PFSK-1 (cell line): ENCODE measurements at regions not wholly inside any gene's neighbourhood (a gene's known extent, or its start where the extent isn't known, plus 50 kb on each side); places are given as distances from the start of the nearest gene placed in this dataset.

Experiments used
- FOXP2 ChIP-seq: optimal IDR thresholded peaks from 2 replicates; pipeline ENCODE3; 2011; ENCODE audit warnings: borderline replicate concordance, control low read depth, inconsistent platforms; ENCODE audit not compliant: insufficient read depth; ENCODE audit errors: extremely low read length, extremely low read depth
- POLR2AphosphoS5 ChIP-seq: IDR thresholded peaks from 2 replicates; pipeline ENCODE4 v1.6.1; 2012; ENCODE audit warnings: low read depth, mild to moderate bottlenecking, control low read depth, low read length, moderate library complexity
- SIN3A ChIP-seq: IDR thresholded peaks from 2 replicates; pipeline ENCODE4 v1.6.1; 2012; ENCODE audit warnings: mild to moderate bottlenecking, low read length, moderate library complexity, borderline replicate concordance; ENCODE audit not compliant: insufficient read depth
- TAF1 ChIP-seq: IDR thresholded peaks from 2 replicates; pipeline ENCODE4 v1.6.1; 2012; ENCODE audit warnings: low read length, control low read depth, borderline replicate concordance; ENCODE audit not compliant: insufficient read depth
- TF ChIP-seq, protein P1 (sequence below), 2 experiments: IDR thresholded peaks; 2 replicates each; pipeline versions ENCODE4 v1.6.1 to v1.8.0; 2011 to 2012; ENCODE audit warnings: low read depth in 2 of 2, low read length in 2 of 2, control low read depth in 1 of 2, inconsistent platforms in 1 of 2, mild to moderate bottlenecking in 1 of 2, moderate library complexity in 1 of 2; ENCODE audit not compliant: insufficient read depth in 1 of 2

DNA sequence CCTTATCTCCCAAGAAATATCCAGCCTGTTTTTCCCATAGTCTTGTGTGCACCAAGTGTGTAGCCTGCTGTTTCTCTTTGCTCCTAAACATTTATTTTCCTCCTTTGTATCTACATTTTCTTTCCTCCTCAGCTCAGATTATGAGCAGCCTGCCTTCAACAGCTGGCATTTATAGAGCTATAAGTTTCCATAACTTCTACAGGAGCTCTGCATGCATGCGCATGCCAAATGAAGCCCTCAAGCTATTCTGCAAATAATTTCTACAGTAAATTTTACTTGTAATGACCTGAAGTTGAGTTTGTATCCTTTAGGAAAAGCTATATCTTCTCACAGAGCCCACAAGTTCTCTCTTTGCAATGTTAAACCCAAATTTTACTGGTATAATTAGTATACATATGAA is 699.5 kb downstream of the CETN3 start:
- TF ChIP-seq FOXP2, result no peak
- TF ChIP-seq TAF1, result no peak
- TF ChIP-seq, protein P1, sequence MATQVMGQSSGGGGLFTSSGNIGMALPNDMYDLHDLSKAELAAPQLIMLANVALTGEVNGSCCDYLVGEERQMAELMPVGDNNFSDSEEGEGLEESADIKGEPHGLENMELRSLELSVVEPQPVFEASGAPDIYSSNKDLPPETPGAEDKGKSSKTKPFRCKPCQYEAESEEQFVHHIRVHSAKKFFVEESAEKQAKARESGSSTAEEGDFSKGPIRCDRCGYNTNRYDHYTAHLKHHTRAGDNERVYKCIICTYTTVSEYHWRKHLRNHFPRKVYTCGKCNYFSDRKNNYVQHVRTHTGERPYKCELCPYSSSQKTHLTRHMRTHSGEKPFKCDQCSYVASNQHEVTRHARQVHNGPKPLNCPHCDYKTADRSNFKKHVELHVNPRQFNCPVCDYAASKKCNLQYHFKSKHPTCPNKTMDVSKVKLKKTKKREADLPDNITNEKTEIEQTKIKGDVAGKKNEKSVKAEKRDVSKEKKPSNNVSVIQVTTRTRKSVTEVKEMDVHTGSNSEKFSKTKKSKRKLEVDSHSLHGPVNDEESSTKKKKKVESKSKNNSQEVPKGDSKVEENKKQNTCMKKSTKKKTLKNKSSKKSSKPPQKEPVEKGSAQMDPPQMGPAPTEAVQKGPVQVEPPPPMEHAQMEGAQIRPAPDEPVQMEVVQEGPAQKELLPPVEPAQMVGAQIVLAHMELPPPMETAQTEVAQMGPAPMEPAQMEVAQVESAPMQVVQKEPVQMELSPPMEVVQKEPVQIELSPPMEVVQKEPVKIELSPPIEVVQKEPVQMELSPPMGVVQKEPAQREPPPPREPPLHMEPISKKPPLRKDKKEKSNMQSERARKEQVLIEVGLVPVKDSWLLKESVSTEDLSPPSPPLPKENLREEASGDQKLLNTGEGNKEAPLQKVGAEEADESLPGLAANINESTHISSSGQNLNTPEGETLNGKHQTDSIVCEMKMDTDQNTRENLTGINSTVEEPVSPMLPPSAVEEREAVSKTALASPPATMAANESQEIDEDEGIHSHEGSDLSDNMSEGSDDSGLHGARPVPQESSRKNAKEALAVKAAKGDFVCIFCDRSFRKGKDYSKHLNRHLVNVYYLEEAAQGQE (IDR thresholded peaks at IDR 0.05; ENCODE audit: insufficient read depth in 1 of 2, low read depth in 2 of 2, low read length in 2 of 2), result no peak
- TF ChIP-seq SIN3A, result no peak
- TF ChIP-seq POLR2AphosphoS5, result no peak

DNA sequence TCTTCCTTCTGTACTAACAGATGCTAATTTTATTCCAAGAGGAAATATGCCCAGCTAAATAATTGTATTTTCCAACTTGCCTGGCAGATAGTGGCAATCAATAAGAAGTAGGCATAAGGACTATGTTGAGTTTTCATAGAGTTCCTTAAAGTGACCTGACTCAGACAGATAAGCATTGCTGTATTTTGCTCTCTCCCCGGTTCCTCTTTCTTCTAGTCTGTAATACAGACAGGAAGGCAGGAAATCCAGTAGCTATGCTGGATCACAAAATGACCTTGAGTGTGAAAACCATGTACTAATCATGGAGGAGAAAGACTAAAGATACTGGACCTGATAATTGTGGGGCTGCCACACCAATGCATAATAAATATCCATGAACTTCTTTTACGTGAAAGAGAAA is 701.7 kb downstream of the CETN3 start:
- TF ChIP-seq, protein P1 (IDR thresholded peaks at IDR 0.05; ENCODE audit: insufficient read depth in 1 of 2, low read depth in 2 of 2, low read length in 2 of 2), result no peak
- TF ChIP-seq SIN3A, result no peak
- no peak for TF ChIP-seq TAF1
- TF ChIP-seq POLR2AphosphoS5, result no peak
- TF ChIP-seq FOXP2, result no peak

DNA sequence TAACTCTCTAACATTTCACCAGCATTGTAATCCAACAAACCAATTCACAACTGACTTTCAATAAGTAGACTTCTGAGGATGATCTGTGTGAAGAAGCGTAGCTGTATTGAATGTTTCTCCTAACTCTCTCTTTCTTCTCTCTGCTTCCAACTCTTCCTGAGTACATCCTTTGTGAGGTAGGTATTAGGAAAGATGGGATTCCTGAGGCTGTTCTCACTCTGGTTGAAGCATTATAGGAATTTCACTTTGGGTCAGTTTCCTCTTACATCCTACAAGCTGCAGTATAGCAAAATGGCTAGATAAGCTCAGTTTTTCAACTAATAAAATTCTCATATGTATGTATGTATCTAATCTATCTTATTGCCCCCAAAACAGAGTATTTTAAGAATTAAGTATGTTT is 702.8 kb downstream of the CETN3 start:
- TF ChIP-seq SIN3A, result no peak
- TF ChIP-seq POLR2AphosphoS5, result no peak
- TF ChIP-seq, protein P1 (IDR thresholded peaks at IDR 0.05; ENCODE audit: insufficient read depth in 1 of 2, low read depth in 2 of 2, low read length in 2 of 2), result no peak
- no peak for TF ChIP-seq TAF1
- no peak for TF ChIP-seq FOXP2

DNA sequence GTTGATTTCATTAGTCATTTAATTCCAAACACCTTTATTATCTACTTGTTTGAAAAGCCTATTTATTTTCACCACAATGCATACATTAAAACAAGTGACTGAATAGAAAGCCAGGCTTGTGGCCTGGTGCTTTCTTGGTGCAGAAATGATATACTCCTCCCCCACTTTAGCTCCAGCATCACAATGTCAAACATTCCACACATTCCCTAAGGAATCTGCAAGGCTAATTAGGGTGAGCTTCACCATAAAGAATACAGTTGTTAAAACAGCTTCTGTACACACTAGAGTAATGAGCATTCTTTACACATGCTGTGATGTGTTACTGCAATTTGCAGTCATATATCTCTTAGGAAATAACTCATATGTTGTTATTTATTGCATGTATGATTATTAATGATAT is 705.7 kb downstream of the CETN3 start:
- TF ChIP-seq POLR2AphosphoS5 (no peak), TAF1 (no peak), FOXP2 (no peak), SIN3A (no peak)
- TF ChIP-seq, protein P1 (IDR thresholded peaks at IDR 0.05; ENCODE audit: insufficient read depth in 1 of 2, low read depth in 2 of 2, low read length in 2 of 2), result no peak

DNA sequence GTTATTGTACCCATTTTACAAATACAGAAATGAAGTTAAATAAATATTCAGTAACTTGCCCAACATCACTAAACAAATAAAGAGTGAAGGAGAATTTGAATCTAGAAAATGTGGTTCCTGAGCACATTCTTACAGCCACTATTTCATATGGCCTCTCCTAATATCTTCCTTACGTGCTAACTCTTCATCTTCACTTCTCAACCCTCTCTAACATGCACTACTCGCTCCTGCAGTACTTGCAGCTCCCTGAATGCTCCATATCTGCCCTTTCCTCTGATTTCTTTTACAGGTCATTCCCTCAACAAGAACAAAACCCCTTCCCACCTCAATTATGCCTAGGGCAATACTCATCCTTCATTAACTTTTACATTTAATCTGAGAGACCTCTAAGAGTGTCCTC is 711.5 kb downstream of the CETN3 start:
- TF ChIP-seq SIN3A, result no peak
- TF ChIP-seq TAF1, result no peak
- TF ChIP-seq, protein P1 (IDR thresholded peaks at IDR 0.05; ENCODE audit: insufficient read depth in 1 of 2, low read depth in 2 of 2, low read length in 2 of 2), result no peak
- no peak for TF ChIP-seq POLR2AphosphoS5
- TF ChIP-seq FOXP2, result no peak
